SH-SY5Y (cell line): ENCODE measurements at regions not wholly inside any gene's neighbourhood (a gene's known extent, or its start where the extent isn't known, plus 50 kb on each side); places are given as distances from the start of the nearest gene placed in this dataset.

Experiments
- GATA2 ChIP-seq: IDR thresholded peaks from 2 replicates; pipeline ENCODE4 v1.6.1; 2011; ENCODE audit warnings: mild to moderate bottlenecking, low read depth, low read length
- GATA3 ChIP-seq: IDR thresholded peaks from 2 replicates; pipeline ENCODE4 v1.6.1; 2011; ENCODE audit warnings: low read depth, mild to moderate bottlenecking, low read length, moderate library complexity

- TF ChIP-seq GATA2 = peak; percentile 56
- TF ChIP-seq GATA3 = no peak
Observed at GRCh38 chr2:106020821-106021661, 173.1 kb downstream of the UXS1 start.

GRCh38 chr2:106020032-106020431 lies 174.1 kb downstream of the UXS1 start:
- TF ChIP-seq GATA3 = no peak
- TF ChIP-seq GATA2 = no peak

- no peak for TF ChIP-seq GATA2
- no peak for TF ChIP-seq GATA3
Observed at GRCh38 chr2:106018141-106018540, 176.0 kb downstream of the UXS1 start.

- TF ChIP-seq GATA2 = no peak
- TF ChIP-seq GATA3 = no peak
Observed at GRCh38 chr2:106012591-106013347, 181.3 kb downstream of the UXS1 start.

GRCh38 chr2:106012001-106012590 lies 182.0 kb downstream of the UXS1 start:
- no peak for TF ChIP-seq GATA2
- no peak for TF ChIP-seq GATA3

- TF ChIP-seq GATA2 (no peak), GATA3 (no peak)
Observed at GRCh38 chr2:106011380-106011779, 182.7 kb downstream of the UXS1 start.

- TF ChIP-seq GATA2 (no peak), GATA3 (no peak)
Observed at GRCh38 chr2:106010818-106011355, 183.2 kb downstream of the UXS1 start.

- TF ChIP-seq GATA2 (no peak), GATA3 (no peak)
Observed at GRCh38 chr2:106009096-106009495, 185.0 kb downstream of the UXS1 start.

- TF ChIP-seq GATA2 (no peak), GATA3 (no peak)
Observed at GRCh38 chr2:106004851-106005250, 189.2 kb downstream of the UXS1 start.

- TF ChIP-seq GATA2 (no peak), GATA3 (no peak)
Observed at GRCh38 chr2:105999211-105999989, 194.7 kb downstream of the UXS1 start.

GRCh38 chr2:105997711-105998110 lies 196.4 kb downstream of the UXS1 start:
- TF ChIP-seq GATA3 = no peak
- no peak for TF ChIP-seq GATA2

GRCh38 chr2:105990624-105991023 lies 203.5 kb downstream of the UXS1 start:
- TF ChIP-seq GATA2 (no peak), GATA3 (no peak)

- TF ChIP-seq GATA3 (no peak), GATA2 (no peak)
Observed at GRCh38 chr2:105989070-105989469, 205.0 kb downstream of the UXS1 start.
